Stimulated activated CD4-positive, alpha-beta T cell treated with anti-CD3 and anti-CD28 coated beads, Interleukin-4, amount 100 ng/mL, for 4 hours (primary cell): ENCODE measurements at regions not wholly inside any gene's neighbourhood (a gene's known extent, or its start where the extent isn't known, plus 50 kb on each side); places are given as distances from the start of the nearest gene placed in this dataset.
"Not testable (repeated sequence)": the region's sequence is repeated elsewhere in the genome, so short reads cannot be mapped to it uniquely, and the experiment has no call there.

Source experiments
- DNase-seq, 2 experiments: peaks; one replicate each; pipeline ENCODE4 v3.0.0-alpha.2; 2020

DNA sequence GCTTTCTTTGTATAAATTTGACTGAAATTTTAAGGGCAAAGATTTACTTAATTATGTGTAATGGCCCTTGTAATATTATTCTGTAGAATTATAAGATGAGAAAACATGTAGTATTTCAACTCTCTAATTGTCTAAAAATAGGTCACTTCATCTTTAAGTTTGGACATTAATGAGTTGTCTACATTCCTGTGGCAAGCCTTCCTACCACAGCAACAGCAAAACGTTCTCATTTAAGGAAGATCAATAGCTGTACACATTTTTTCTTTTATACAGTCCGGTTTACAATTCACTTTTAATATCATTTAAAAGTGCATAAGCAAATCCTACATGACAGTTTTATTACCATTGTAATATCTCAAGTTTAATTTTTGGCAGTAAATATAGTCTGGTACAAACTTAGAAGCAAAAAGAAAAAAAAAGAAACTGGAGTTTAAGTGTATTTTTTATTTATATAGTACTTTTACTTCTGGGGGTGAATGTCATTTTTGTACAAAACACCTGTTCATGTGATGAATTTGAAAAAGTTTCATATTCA, 501.8 kb downstream of the ZPLD1 start:
- DNase-seq, result no peak

DNA sequence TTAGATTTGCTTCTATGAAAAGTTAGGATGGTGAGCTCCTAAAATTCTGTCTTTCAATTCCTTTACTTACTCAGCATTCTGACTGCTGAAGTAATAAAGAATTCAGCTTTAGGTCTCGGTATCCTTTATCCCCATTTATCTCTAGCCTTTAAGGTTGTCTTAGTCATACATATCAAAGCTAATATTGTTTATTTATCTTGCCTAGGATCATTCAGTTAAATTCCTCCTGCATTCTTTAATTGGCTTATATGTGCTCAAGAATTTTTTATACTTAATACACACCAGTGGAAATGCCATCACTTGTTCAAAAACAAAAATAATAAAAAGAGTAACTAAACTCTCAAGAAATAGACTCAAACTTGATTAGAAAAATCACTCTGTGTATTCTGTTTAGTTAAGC, 507.0 kb downstream of the ZPLD1 start:
- no peak for DNase-seq

DNA sequence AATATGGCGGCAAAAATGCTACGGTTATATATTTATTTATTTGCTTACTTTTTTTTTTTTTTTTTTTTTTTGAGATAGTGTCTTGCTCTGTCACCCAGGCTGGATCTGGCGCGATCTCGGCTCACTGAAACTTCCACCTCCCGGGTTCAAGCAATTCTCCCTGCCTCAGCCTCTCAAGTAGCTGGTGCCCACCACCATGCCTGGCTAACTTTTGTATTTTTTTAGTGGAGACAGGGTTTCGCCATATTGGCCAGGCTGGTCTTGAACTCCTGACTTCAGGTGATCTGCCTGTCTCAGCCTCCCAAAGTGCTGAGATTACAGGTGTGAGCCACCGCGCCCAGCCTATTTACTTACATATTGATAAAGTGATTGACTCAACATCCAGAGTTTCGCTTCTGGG, 511.6 kb downstream of the ZPLD1 start:
- DNase-seq, result not testable (repeated sequence)

DNA sequence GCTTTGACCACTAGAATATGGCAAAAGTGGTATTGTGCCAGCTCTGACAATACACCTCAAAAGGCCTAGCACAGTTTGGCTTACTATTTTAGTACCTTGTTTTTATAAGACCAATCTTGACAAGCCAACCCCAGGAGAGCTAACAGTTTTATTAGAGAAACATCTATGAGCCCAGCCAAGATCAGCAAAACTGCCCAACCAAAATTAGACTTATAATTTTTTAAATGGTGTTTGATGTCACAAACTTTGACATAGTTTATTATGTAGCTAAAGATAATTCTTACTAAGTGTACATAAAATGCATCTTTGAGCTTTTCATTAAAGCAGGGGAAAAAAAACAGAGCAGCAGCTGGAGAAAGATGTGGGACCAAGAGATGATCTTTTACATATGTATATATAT, 537.5 kb downstream of the ZPLD1 start:
- DNase-seq, result no peak

DNA sequence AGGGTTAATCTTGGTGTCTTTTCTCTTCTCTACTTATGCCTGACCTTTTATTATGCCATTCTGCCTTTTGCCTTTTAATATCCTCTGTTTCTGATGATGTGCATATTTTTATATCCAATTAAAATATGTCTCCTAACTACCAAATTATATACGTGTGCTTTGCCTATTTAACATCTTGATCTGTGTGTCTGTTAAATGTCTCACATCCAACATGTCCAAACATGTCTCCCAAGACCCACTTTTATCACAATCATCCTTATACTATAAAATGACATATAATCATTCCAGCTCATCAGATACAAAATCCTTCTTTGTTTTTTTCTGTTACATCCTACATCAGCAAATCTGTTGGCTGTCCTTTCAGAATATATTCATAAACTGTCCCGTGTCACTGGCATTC, 539.5 kb downstream of the ZPLD1 start:
- no peak for DNase-seq

DNA sequence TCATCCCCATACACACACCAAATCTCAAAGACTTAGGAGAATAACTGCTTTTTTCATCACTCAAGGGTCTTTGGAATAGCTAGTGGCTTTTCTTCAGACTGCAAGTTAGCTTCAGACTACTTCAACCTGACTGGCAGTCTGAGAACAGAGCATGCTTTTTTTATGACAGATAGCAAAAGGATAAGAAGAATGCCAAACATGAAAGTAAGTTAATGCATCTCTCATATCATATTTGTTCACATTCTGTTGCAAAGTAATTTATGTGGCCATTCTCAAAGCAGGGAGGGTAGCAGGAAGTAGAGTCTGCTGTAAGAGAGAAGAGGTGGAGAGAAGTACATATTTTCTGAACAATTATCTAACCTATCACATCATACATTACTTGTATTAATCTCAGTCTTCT, 544.4 kb downstream of the ZPLD1 start:
- no peak for DNase-seq

DNA sequence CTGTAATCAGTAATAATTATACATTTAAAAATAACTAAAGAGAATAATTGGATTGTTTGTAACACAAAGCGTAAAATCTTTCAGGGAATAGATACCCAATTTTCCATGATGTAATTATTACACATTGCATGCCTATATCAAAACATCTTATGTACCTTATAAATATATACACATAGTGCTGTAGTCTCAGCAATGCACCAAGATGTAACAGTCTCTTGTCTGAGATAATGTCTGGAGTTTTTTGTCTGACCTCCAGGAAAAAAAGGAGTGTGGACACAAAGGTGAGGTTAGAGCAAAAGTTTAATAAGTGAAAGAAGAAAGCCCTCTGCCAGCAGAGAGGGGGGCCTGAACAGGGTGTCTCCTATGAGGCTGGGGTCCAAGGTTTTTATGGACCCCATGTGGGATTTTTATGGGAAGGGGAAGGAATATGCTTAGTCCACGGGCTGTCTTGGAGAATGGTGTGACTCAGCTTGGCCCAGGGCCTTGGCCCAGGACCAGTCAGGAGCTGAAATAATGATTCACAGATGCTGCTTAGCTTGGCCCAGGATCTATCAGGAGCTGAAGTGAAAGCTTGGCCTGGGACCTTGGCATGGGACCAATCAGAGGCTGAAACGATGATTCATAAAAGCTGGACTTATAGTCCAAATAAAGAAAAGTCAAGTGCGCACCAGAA, 545.0 kb downstream of the ZPLD1 start:
- no peak for DNase-seq

DNA sequence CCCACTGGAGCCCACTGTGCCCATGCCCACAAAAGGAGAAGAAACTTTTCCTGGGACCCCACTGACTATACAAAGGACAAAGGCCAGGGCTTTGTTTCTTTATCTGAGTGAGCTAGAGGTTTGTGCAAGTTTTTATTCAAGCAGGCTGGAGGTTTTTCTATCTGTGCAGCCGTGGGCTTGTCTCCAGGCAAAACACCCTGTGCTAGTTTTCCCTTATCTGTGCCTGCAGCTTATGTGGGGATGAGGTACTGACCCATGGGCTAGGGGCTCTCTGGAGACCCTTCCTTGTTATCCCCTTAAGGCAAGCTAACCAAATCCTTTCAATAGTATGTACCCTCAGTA, 545.5 kb downstream of the ZPLD1 start:
- DNase-seq, result no peak

DNA sequence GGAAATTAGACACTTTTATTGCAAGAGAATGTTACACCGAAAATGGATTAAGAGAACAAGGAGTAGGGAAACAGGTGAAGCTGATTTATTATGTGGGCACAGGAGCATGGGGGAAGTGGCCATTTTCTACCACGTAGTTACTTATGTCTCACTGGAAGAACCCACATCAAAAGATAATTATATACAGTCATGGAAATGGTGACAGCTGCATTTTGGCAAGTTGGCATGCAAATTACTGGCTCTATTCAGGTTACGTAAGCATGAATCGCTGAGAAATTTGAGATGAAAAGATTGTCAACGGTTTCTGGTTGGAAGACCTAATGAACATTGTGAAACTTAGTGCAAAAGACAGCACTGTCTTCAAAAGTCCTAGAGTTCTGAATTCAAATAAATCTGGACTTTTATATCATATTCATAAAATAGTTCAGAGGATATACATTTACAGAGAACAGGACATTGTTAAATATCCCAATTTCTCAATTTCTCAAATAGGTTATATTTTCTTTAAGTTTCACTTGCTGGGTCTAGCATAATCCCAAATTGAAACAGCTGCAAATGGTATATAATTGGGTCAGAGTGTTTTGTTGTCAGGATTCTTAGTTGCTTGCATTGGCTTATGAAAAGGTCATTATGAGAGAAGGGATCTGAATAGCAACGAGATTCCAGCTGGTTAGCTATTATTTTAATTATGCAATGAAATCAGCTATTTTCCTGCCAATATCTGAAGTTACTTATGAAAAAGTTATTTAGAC, 567.8 kb downstream of the ZPLD1 start:
- DNase-seq, result no peak

DNA sequence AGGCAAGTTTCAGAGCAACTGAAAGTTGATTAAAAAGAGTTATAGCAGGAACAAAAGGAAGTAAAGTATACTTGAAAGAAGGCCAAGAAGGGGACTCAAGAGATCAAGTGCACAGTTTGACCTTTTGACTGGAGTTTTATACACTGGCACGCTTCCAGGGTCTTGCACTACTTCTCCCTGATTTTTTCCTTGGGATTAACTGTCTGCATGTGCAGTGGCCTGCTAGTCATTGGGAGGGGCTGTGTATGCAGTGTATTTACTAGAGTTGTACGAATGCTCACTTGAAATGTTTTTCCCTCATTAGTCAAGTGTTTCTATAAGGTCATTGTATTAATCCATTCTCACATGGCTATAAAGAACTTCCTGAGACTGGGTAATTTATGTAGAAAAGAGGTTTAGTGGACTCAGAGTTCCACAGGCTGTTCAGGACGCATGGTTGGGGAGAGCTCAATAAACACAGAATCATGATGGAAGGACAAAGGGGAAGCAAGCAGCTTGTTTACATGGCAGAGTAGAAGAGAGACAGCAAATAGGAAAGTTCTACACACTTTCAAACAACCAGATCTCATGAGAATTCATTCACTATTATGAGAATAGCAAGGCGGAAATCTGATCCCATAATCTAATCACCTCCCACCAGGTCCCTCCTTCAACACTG, 571.8 kb downstream of the ZPLD1 start:
- no peak for DNase-seq

DNA sequence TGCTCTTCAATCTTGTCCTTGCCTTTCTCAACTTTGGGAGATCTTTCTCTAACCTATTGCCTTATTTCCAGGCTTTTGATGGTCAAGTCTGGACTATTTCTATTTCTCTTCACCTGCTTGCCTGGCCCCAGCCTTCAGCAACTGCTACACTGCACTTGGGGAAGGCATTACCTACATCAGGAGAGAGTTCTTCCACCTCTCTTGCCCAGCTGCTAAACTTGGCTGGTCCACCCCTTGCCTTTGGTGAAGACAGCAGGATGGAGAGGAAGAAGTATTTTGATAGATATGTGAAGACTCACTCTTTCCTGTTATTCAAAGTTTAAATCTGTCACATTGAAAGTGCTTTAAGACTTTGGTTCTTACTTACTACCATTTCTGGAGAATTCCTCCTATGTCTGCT, 574.8 kb downstream of the ZPLD1 start:
- no peak for DNase-seq

DNA sequence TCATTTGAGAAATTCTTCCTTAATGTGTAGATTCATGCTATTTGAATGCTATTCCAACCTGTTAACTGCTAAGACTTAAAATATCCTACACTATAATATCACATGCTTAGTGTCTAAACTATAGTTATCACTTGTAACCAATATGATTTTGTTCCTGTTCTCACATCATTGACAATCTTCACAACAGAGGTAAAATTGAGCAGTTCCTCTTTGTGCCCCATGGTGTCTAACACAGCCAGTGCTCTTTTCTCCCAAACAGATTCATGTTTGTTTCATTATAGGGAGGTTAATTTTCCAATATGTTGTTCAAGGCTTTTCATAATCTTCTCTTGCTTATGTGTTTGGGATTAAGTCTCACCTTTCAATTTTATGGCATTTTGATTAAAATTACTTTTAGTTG, 591.1 kb downstream of the ZPLD1 start:
- DNase-seq, result no peak

DNA sequence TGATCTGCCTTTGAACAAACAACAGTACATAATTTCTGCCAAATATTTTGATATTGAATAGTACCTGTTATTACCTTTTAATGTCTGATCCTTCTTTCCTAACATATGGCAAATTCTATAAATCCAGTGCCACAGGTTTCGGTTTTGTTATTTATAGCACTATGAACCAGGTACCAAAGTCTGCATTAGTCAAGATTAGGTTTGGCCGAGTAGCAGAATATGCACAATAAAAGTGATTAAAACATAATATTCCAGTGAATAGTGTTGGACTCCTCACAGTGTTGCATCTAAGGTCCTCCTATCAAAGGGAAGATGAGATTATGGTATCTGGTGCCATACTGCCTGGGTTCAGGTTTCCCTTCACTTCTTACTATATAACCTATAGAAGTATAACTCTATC, 599.0 kb downstream of the ZPLD1 start:
- DNase-seq, result no peak

DNA sequence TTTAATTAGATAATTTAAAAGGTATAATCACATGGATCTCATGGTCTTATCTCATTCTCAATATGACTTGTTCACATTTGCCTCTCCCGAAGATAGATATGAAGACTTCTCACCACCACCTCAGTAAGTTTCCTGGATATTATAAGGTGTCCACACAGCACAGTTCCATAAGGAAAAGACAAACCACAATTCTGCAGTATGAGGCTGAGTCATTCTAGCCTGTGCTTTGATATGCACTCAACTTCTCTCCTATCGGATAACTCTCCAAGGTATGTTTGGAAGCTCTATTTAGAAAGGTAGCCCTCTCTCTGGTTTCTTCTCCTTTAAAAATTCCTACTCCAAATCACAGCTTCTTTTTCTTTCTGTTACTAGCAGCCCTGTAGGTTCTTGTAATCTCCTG, 612.8 kb downstream of the ZPLD1 start:
- no peak for DNase-seq

DNA sequence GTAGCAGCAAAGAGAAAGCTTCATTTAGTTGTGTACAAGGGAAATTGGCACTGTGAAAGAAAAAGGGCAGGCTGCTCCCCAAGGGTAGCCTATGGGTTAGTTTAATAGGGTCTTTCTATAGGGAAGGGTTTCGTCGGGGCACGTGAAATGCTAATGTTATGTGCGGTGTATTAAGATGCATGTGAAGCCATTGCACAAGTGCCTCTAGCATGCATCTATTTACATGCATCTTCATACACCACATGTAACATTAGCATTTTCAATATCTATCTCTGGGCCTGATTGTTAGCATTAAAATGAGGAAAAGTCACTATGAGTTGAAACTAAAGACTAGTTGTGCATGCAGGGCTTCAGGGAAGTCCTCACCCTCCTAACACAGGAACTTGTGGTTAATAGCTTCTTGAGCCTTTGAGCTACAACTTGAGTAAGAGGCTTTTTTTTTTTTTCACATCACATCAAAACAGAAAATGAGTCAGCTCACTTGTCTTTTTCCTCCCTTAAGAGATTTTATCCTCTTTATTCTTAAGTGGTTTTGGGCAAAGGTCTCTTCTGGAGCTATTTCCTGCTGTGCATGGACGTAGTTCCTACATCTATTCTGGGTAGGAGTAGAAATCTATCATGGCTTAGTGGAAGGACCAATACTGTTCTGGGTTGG, 613.4 kb downstream of the ZPLD1 start:
- no peak for DNase-seq

DNA sequence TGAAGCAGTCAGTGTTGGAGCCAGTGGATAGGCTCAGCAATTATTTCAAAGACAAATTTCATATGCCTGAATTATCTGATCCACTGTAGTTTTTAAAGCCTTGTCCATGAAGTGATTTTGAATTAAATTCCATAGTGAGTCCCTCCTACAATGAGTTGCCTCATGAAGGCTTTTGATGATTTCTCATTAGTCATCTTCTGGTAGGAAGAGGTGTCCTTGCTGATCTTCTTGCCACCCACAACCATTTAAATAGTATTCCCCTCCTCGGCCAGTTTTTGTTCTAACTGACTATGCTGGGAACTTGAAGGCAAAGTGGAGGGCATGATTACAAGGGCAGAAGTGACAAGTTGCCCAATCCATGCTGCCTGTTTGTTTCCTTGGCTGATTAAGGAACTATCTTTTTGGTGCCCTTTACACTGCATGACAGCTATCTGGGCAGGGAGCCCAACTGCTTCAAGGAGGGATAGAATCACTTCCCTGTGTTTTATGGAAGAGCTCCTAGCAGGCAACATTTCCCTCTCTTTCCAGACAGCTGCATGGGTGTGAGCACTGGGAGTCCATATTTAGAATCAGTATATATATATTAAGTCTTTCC, 617.5 kb downstream of the ZPLD1 start:
- no peak for DNase-seq

DNA sequence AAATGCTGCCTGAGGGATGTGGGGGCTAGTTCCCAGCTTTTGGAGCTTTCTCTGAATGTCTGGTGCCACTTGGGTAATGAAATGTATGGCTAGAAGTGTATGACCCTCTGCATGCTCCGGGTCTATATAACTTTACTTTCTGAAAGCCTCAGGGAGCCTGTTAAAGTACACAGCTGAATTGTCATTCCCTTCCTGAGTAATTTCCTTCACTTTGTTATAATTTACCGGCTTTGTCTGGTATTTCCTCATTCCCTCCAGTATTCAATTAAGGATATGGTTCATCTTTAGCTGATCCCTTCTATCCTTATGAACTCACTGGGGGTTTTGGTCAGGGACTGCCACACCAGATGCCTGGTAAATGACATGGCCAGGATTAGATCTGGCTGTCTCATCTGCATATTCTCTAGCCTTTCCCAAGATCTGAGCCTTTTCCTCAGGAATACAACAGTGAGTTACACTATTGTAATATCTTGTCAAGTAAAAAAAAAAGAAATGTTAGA, 620.3 kb downstream of the ZPLD1 start:
- no peak for DNase-seq

DNA sequence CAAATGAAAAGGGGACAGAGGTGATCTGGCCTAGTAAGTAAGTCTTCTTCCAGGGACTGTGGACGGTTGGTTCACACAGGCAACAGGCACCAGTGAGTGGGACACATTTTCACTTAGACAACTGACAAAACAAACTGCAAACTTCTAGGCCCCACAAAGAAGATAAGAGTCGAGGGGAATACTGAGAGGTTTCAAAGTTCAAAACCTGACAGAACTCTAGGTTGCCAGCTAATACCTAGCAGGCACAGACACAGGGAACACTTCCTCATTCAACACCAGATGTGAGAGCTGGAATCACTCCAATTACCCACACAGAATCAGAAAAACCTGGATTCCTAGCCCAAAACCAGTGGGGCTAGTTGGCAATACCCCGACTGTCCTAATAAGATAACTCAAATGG, 621.7 kb downstream of the ZPLD1 start:
- no peak for DNase-seq

DNA sequence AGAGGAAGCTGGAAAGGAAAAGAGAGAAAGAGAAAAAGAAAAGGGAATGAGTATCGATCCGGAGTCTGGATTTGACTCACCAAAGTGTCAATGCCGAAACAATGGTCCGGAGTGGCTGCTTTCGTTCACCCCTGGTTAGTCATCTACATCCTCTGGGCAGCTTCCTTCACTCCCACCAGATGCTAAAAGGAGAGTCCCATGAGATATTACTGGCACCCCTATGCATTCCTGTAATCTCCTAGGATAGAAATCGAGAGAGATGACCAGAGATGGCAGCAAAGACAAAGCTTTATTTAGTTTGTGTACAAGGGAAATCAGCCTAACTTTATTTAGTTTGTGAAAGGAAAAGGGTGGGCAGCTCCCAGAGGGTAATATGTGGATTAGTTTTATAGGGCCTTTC, 622.2 kb downstream of the ZPLD1 start:
- no peak for DNase-seq

DNA sequence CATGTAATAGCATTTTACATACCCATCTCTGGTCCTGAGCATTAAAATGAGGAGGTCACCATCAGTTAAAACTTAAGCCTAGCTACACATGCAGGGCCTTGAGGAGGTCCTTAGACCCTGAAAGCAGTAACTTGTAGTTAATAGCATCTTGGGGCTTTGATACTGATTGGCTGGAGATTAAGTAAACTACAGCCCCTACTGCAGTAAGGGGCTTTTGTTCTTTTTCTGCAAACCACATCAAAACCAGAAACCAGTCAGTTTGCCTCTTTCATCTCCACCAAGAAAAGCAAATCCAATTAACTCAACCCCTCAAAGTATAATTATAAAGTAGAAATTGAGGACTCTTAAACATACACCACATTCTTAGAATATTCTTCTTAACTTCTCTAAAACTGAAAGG, 622.7 kb downstream of the ZPLD1 start:
- DNase-seq, result no peak

DNA sequence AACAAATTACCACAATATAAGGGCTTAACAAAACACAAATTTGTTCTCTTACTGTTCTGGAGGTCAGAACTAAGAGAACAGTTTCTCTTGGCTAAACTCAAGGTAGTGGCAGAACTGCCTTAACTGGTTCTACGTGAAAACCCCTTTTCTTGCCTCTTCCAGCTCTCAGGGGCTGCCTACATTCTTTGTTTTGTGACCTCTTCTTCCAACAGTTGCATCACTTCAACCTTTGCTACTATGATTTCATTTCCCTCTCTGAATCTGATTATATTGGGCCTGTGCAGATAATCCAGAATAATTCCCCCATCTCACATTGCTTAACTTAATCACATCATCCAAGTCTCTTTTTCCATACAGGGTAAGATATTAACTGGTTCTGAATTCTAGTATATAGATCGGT, 624.6 kb downstream of the ZPLD1 start:
- no peak for DNase-seq

DNA sequence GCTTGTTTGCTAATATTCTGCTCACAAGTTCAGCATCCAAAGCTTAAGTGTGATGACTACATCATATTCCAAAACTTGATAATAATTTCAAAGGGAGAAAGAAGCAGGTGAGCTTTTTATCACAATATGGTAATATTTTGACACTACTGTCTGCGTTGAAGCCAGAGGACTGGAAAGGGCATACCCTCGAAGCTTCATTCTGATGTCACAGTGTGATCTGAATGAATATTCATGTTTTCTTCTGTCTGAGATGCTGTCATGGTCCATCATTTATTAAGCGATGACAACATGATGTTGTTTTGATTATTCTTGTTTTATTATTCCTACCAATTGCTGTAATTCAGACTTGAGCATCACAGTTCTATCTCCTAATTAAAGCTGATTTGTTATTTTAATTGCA, 625.4 kb downstream of the ZPLD1 start:
- DNase-seq, result no peak

DNA sequence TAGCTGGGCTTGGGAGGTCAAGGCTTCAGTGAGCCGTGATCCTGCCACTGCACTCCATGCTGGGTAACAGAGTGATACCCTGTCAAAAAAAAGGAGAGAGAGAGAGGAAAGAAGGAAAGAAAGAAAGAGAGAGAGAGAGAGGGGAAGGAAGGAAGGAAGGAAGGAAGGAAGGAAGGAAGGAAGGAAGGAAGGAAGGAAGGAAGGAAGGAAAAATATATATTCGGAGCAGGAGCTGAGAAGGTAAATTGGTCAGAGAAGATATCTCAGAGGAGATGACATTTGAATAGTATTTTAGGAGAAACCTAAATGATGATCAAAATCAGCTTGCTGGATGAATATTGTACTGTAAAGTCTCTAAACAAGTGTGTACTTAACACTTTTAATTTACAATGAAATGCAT, 633.1 kb downstream of the ZPLD1 start:
- DNase-seq, result no peak
